Activated CD8-positive, alpha-beta T cell treated with anti-CD3 and anti-CD28 coated beads for 36 hours (primary cell): ENCODE measurements at regions not wholly inside any gene's neighbourhood (a gene's known extent, or its start where the extent isn't known, plus 50 kb on each side); places are given as distances from the start of the nearest gene placed in this dataset.

Source experiments
- ATAC-seq: fragments of 200-7000 bp; cut with Tn5 transposase; one replicate; pipeline ENCODE4 v1.10.0; 2021; ENCODE audit warnings: mild to moderate bottlenecking, moderate library complexity
- CTCF ChIA-PET: fragments of 350-600 bp; sonication (Branson Sonifier 250); formaldehyde crosslinking; loops from one replicate; lab custom pipeline; 2021; ENCODE audit warnings: antibody characterized with exemption; lab: Charles Lee
- POLR2A ChIA-PET: fragments of 350-600 bp; sonication (Branson Sonifier 250); formaldehyde crosslinking; loops from one replicate; lab custom pipeline; 2021; ENCODE audit warnings: antibody characterized with exemption; lab: Charles Lee
- DNase-seq: peaks from one replicate; pipeline ENCODE4 v3.0.0-alpha.2; 2020
- H3K27ac Mint-ChIP-seq: one replicate; pipeline ENCODE4 v1.8.0; 2021; ENCODE audit warnings: mild to moderate bottlenecking, mixed read lengths
- H3K27me3 Mint-ChIP-seq: one replicate; pipeline ENCODE4 v1.8.0; 2021; ENCODE audit warnings: mixed read lengths
- H3K36me3 Mint-ChIP-seq: one replicate; pipeline ENCODE4 v1.8.0; 2021; ENCODE audit warnings: low read depth, mixed read lengths
- H3K4me1 Mint-ChIP-seq: one replicate; pipeline ENCODE4 v1.8.0; 2021; ENCODE audit warnings: low read depth, mixed read lengths
- H3K4me3 Mint-ChIP-seq: one replicate; pipeline ENCODE4 v1.8.0; 2021; ENCODE audit warnings: mild to moderate bottlenecking, moderate library complexity, mixed read lengths
- H3K9me3 Mint-ChIP-seq: one replicate; pipeline ENCODE4 v1.8.0; 2021; ENCODE audit warnings: mixed read lengths
- intact Hi-C: fragments of 100-400 bp; cut with micrococcal nuclease; formaldehyde crosslinking; loops from one replicate; pipeline ENCODE4 v1.10.0; 2022
- TF ChIP-seq, protein P1 (sequence below): fragments of 200-600 bp; IDR thresholded peaks from one replicate; pipeline ENCODE4 v1.8.0; 2022; ENCODE audit warnings: antibody characterized with exemption, mild to moderate bottlenecking

DNA sequence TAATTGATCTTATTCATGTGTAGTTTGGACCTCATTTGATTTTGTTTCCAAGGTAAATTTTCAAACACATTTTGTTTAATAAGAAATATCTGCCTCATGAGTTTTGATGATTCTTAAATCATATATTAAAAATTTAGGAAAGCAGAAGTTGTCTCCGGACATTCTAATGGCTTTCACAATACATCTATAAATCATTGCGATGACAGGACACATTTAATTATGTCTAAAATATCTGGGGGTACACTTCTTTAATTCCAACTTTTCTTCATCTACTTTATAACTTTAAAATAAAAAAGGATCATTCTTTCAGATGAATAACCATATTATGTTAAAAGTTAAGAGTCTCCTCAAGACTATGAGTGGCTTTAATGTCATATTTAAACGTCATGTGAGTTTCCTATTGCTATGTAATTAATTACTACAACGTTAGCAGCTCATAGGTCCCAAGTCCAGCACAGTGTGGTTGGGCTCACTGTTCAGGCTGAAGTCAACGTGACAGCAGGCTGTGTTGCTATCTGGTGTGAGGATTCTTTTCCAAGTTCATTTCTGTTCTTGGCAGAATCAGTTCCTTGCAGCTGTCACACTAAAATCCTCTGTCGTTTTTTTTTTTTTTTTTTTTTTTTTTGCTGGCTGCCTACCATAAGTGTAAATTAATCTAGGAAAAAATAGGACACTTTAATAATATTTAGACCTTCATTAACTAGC lies 893.5 kb downstream of the LTN1 start:
- H3K4me1 Mint-ChIP-seq, result no peaks in the 10 kb centered on the region
- no peak overlapping the region for H3K4me3 Mint-ChIP-seq
- intact Hi-C loops, result no loop called here
- ATAC-seq, result no peak
- H3K36me3 Mint-ChIP-seq, result no peaks in the 10 kb centered on the region
- ChIA-PET POLR2A (no interaction called here), CTCF (no interaction called here)
- no peaks in the 10 kb centered on the region for H3K9me3 Mint-ChIP-seq
- no peak for DNase-seq
- H3K27me3 Mint-ChIP-seq, result no peaks in the 10 kb centered on the region
- TF ChIP-seq, protein P1, sequence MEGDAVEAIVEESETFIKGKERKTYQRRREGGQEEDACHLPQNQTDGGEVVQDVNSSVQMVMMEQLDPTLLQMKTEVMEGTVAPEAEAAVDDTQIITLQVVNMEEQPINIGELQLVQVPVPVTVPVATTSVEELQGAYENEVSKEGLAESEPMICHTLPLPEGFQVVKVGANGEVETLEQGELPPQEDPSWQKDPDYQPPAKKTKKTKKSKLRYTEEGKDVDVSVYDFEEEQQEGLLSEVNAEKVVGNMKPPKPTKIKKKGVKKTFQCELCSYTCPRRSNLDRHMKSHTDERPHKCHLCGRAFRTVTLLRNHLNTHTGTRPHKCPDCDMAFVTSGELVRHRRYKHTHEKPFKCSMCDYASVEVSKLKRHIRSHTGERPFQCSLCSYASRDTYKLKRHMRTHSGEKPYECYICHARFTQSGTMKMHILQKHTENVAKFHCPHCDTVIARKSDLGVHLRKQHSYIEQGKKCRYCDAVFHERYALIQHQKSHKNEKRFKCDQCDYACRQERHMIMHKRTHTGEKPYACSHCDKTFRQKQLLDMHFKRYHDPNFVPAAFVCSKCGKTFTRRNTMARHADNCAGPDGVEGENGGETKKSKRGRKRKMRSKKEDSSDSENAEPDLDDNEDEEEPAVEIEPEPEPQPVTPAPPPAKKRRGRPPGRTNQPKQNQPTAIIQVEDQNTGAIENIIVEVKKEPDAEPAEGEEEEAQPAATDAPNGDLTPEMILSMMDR, result no peak
- no peak overlapping the region for H3K27ac Mint-ChIP-seq

DNA sequence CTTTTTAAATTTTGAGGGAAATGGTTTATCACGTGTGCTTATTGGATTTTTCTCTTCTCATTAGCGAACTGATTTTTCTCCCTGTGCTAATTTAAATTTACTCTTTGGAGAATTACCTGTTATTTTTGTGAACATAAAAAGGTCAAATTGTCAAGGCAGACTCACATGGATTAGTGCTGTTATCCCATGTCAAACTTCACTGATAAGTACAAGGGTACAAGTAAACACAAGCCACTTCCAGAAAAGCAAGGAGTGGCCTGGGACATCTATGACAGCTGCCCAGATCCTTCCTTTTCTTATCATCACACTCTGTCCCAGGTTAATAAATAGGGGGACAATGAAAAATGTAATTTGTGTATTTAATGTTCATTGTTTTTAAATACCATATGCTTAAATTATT lies 901.2 kb downstream of the LTN1 start:
- TF ChIP-seq, protein P1, result no peak
- no peak for ATAC-seq
- peaks cover 2% of the 10 kb centered on the region for H3K9me3 Mint-ChIP-seq
- H3K4me1 Mint-ChIP-seq, result no peaks in the 10 kb centered on the region
- no peak overlapping the region for H3K27ac Mint-ChIP-seq
- DNase-seq, result no peak
- POLR2A ChIA-PET, result no interaction called here
- H3K36me3 Mint-ChIP-seq, result no peaks in the 10 kb centered on the region
- CTCF ChIA-PET, result no interaction called here
- no peak overlapping the region for H3K4me3 Mint-ChIP-seq
- no peaks in the 10 kb centered on the region for H3K27me3 Mint-ChIP-seq
- intact Hi-C loops, result no loop called here

DNA sequence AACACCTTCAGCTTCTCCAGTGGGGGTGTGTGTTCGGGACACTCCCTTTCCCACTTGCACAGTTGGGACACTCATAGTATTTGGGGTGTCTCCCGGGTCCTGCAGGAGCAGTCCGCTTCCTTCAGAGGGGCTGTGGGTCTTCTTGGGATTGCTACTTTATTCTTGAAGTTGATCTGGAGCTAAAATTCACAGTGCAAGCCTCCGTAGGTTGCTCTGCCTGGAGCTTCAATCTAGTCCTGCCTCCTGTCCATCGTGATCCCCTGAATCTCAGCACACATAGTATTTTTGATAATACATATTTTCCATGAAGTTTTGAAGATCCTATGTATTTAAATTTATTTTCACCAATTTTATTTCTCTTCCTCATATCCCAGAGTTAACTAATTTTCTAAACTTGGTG lies 902.1 kb downstream of the LTN1 start:
- ChIA-PET CTCF (no interaction called here), POLR2A (no interaction called here)
- intact Hi-C loops, result no loop called here
- Mint-ChIP-seq H3K36me3 (no peaks in the 10 kb centered on the region), H3K27me3 (no peaks in the 10 kb centered on the region), H3K4me3 (no peak overlapping the region), H3K4me1 (no peaks in the 10 kb centered on the region), H3K27ac (no peak overlapping the region), H3K9me3 (peaks cover 2% of the 10 kb centered on the region)
- no peak for DNase-seq
- ATAC-seq, result no peak
- TF ChIP-seq, protein P1, result no peak

DNA sequence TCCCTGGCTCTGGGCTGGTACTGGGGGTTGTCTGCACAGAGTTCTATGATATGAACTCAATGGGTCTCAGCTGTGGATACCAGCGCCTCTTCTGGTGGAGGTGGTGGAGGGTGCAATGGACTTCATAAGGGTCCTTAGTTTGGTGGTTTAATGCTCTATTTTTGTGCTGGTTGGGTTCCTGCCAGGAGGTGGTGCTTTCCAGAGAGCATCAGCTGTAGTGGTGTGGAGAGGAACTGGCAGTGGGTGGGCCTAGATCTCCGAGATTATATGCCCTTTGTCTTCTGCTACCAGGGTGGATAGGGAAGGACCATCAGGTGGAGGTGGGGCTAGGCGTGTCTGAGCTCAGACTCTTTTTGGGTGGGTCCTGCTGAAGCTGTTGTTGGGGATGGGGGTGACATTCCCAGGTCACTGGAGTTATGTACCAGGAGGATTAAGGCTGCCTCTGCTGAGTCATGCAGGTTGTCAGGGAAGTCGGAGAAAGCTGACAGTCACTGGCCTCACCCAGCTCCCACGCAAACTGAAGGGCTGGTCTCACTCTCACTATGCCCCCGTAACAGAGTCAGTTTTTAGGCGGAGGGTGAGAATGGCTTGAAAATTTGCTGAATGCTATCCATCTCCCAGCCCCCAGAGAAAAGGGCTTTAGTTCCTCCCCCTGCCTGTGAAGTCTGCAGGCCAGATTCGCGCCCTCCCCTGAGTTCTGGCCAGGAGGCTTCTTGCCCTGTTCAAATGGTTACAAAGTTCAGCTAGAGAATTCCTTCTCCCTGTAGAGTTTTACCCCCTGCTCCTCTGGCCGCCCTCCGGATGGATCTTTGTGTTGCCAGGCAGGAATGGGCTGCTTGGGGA lies 902.9 kb downstream of the LTN1 start:
- ATAC-seq (no peak), DNase-seq (no peak)
- Mint-ChIP-seq H3K36me3 (no peaks in the 10 kb centered on the region), H3K9me3 (peaks cover 2% of the 10 kb centered on the region), H3K27ac (no peak overlapping the region), H3K4me3 (no peak overlapping the region), H3K4me1 (no peaks in the 10 kb centered on the region), H3K27me3 (no peaks in the 10 kb centered on the region)
- CTCF ChIA-PET, result no interaction called here
- intact Hi-C loops, result no loop called here
- TF ChIP-seq, protein P1, result no peak
- POLR2A ChIA-PET, result no interaction called here
